ENCODE measurements at regions not wholly inside any gene's neighbourhood (a gene's known extent, or its start where the extent isn't known, plus 50 kb on each side); places are given as distances from the start of the nearest gene placed in this dataset.
A peak's percentile ranks its signal among the peaks of the same experiment; 100 is the strongest.

- Mint-ChIP-seq H3K27me3 (no peaks in the 10 kb centered on the region), H3K9me3 (peaks cover 5% of the 10 kb centered on the region), H3K4me1 (no peaks in the 10 kb centered on the region), H3K4me3 (no peak overlapping the region), H3K36me3 (no peaks in the 10 kb centered on the region), H3K27ac (no peak overlapping the region)
Observed at GRCh38 chr20:52631469-52631868, 340.7 kb upstream of the TSHZ2 start.

GRCh38 chr20:52630138-52630537 lies 342.0 kb upstream of the TSHZ2 start:
- H3K4me3 Mint-ChIP-seq, result no peak overlapping the region
- no peak overlapping the region for H3K27ac Mint-ChIP-seq
- H3K9me3 Mint-ChIP-seq, result peaks cover 5% of the 10 kb centered on the region
- H3K27me3 Mint-ChIP-seq, result no peaks in the 10 kb centered on the region
- H3K4me1 Mint-ChIP-seq, result no peaks in the 10 kb centered on the region
- no peaks in the 10 kb centered on the region for H3K36me3 Mint-ChIP-seq

- no peak overlapping the region for H3K27ac Mint-ChIP-seq
- no peaks in the 10 kb centered on the region for H3K27me3 Mint-ChIP-seq
- no peaks in the 10 kb centered on the region for H3K36me3 Mint-ChIP-seq
- H3K4me1 Mint-ChIP-seq, result peaks cover 6% of the 10 kb centered on the region
- H3K4me3 Mint-ChIP-seq, result no peak overlapping the region
- no peaks in the 10 kb centered on the region for H3K9me3 Mint-ChIP-seq
Observed at GRCh38 chr20:52624281-52624680, 347.9 kb upstream of the TSHZ2 start.

- Mint-ChIP-seq H3K4me3 (no peak overlapping the region), H3K9me3 (no peaks in the 10 kb centered on the region), H3K27me3 (no peaks in the 10 kb centered on the region), H3K27ac (no peak overlapping the region), H3K36me3 (no peaks in the 10 kb centered on the region), H3K4me1 (peaks cover 14% of the 10 kb centered on the region)
Observed at GRCh38 chr20:52622081-52622480, 350.1 kb upstream of the TSHZ2 start.

GRCh38 chr20:52621401-52621800 lies 350.8 kb upstream of the TSHZ2 start:
- H3K4me3 Mint-ChIP-seq, result no peak overlapping the region
- H3K27ac Mint-ChIP-seq, result no peak overlapping the region
- peaks cover under 1% of the 10 kb centered on the region for H3K36me3 Mint-ChIP-seq
- H3K27me3 Mint-ChIP-seq, result no peaks in the 10 kb centered on the region
- H3K4me1 Mint-ChIP-seq, result peaks cover 19% of the 10 kb centered on the region
- no peaks in the 10 kb centered on the region for H3K9me3 Mint-ChIP-seq

GRCh38 chr20:52619671-52620070 lies 352.5 kb upstream of the TSHZ2 start:
- Mint-ChIP-seq H3K9me3 (no peaks in the 10 kb centered on the region), H3K4me1 (peaks cover 33% of the 10 kb centered on the region), H3K36me3 (peaks cover 5% of the 10 kb centered on the region), H3K27me3 (no peaks in the 10 kb centered on the region), H3K27ac (no peak overlapping the region), H3K4me3 (no peak overlapping the region)

GRCh38 chr20:52619101-52619500 lies 353.1 kb upstream of the TSHZ2 start:
- H3K27me3 Mint-ChIP-seq, result no peaks in the 10 kb centered on the region
- peak overlapping the region; percentile 60 for H3K27ac Mint-ChIP-seq
- no peak overlapping the region for H3K4me3 Mint-ChIP-seq
- peaks cover 33% of the 10 kb centered on the region for H3K4me1 Mint-ChIP-seq
- H3K9me3 Mint-ChIP-seq, result no peaks in the 10 kb centered on the region
- peaks cover 5% of the 10 kb centered on the region for H3K36me3 Mint-ChIP-seq

- no peak overlapping the region for H3K27ac Mint-ChIP-seq
- no peaks in the 10 kb centered on the region for H3K9me3 Mint-ChIP-seq
- H3K4me3 Mint-ChIP-seq, result no peak overlapping the region
- H3K27me3 Mint-ChIP-seq, result no peaks in the 10 kb centered on the region
- peaks cover 33% of the 10 kb centered on the region for H3K4me1 Mint-ChIP-seq
- H3K36me3 Mint-ChIP-seq, result peaks cover 5% of the 10 kb centered on the region
Observed at GRCh38 chr20:52616629-52617028, 355.5 kb upstream of the TSHZ2 start.

GRCh38 chr20:52614051-52614863 lies 357.9 kb upstream of the TSHZ2 start:
- H3K4me1 Mint-ChIP-seq, result peaks cover 27% of the 10 kb centered on the region
- H3K4me3 Mint-ChIP-seq, result no peak overlapping the region
- no peak overlapping the region for H3K27ac Mint-ChIP-seq
- H3K9me3 Mint-ChIP-seq, result no peaks in the 10 kb centered on the region
- peaks cover 5% of the 10 kb centered on the region for H3K36me3 Mint-ChIP-seq
- no peaks in the 10 kb centered on the region for H3K27me3 Mint-ChIP-seq

- Mint-ChIP-seq H3K4me1 (peaks cover 19% of the 10 kb centered on the region), H3K27ac (no peak overlapping the region), H3K27me3 (no peaks in the 10 kb centered on the region), H3K4me3 (no peak overlapping the region), H3K9me3 (no peaks in the 10 kb centered on the region), H3K36me3 (peaks cover 5% of the 10 kb centered on the region)
Observed at GRCh38 chr20:52612046-52612632, 360.0 kb upstream of the TSHZ2 start.

- Mint-ChIP-seq H3K4me3 (no peak overlapping the region), H3K4me1 (peaks cover 8% of the 10 kb centered on the region), H3K36me3 (no peaks in the 10 kb centered on the region), H3K9me3 (no peaks in the 10 kb centered on the region), H3K27me3 (no peaks in the 10 kb centered on the region), H3K27ac (no peak overlapping the region)
Observed at GRCh38 chr20:52610749-52611148, 361.4 kb upstream of the TSHZ2 start.

- Mint-ChIP-seq H3K27ac (no peak overlapping the region), H3K27me3 (no peaks in the 10 kb centered on the region), H3K4me1 (peaks cover 7% of the 10 kb centered on the region), H3K36me3 (peaks cover 5% of the 10 kb centered on the region), H3K4me3 (no peak overlapping the region), H3K9me3 (peaks cover 7% of the 10 kb centered on the region)
Observed at GRCh38 chr20:52601295-52601971, 370.7 kb upstream of the TSHZ2 start.

- Mint-ChIP-seq H3K27me3 (no peaks in the 10 kb centered on the region), H3K4me3 (no peak overlapping the region), H3K4me1 (peaks cover 5% of the 10 kb centered on the region), H3K36me3 (peaks cover 1% of the 10 kb centered on the region), H3K27ac (no peak overlapping the region), H3K9me3 (no peaks in the 10 kb centered on the region)
Observed at GRCh38 chr20:52596256-52596655, 375.9 kb upstream of the TSHZ2 start.

GRCh38 chr20:52595518-52595917 lies 376.6 kb upstream of the TSHZ2 start:
- no peaks in the 10 kb centered on the region for H3K27me3 Mint-ChIP-seq
- H3K36me3 Mint-ChIP-seq, result peaks cover under 1% of the 10 kb centered on the region
- no peak overlapping the region for H3K27ac Mint-ChIP-seq
- no peaks in the 10 kb centered on the region for H3K9me3 Mint-ChIP-seq
- peaks cover 2% of the 10 kb centered on the region for H3K4me1 Mint-ChIP-seq
- H3K4me3 Mint-ChIP-seq, result no peak overlapping the region

- Mint-ChIP-seq H3K4me1 (no peaks in the 10 kb centered on the region), H3K4me3 (no peak overlapping the region), H3K9me3 (no peaks in the 10 kb centered on the region), H3K36me3 (no peaks in the 10 kb centered on the region), H3K27me3 (no peaks in the 10 kb centered on the region), H3K27ac (no peak overlapping the region)
Observed at GRCh38 chr20:52593654-52594053, 378.5 kb upstream of the TSHZ2 start.

GRCh38 chr20:52592567-52592966 lies 379.6 kb upstream of the TSHZ2 start:
- H3K9me3 Mint-ChIP-seq, result peaks cover 2% of the 10 kb centered on the region
- H3K36me3 Mint-ChIP-seq, result no peaks in the 10 kb centered on the region
- no peaks in the 10 kb centered on the region for H3K27me3 Mint-ChIP-seq
- no peak overlapping the region for H3K27ac Mint-ChIP-seq
- H3K4me3 Mint-ChIP-seq, result no peak overlapping the region
- H3K4me1 Mint-ChIP-seq, result peaks cover 2% of the 10 kb centered on the region
